K562 (cell line): ENCODE measurements at regions not wholly inside any gene's neighbourhood (a gene's known extent, or its start where the extent isn't known, plus 50 kb on each side); places are given as distances from the start of the nearest gene placed in this dataset.

Experiments used
- ATAC-seq: fragments of 200-7000 bp; cut with Tn5 transposase; 3 replicates; pipeline ENCODE4 v1.9.1; 2020; ENCODE audit warnings: moderate library complexity
- BruUV-seq: library from RNA; stranded (reverse); fragments of 400-500 nt; replicated peaks from 2 replicates; lab custom pipeline; 2021; lab: Mats Ljungman, UMichigan
- CTCF ChIA-PET: fragments of 300-600 bp; formaldehyde crosslinking; extraction: SDS; loops from one replicate; lab custom pipeline; 2021; ENCODE audit warnings: low intra/inter-chr PET ratio; lab: Yijun Ruan, JAX
- POLR2A ChIA-PET: fragments of 300-600, 350-650 bp; sonication (Branson Sonifier 250); formaldehyde crosslinking; extraction: SDS; loops from one replicate; lab custom pipeline; 2021; ENCODE audit warnings: antibody characterized with exemption, inconsistent platforms; lab: Yijun Ruan, JAX
- DNase-seq, 4 experiments: peaks; one replicate each; pipeline versions ENCODE4 v3.0.0 to v3.0.0-alpha.2; 2011 to 2018; ENCODE audit warnings: low spot score in 3 of 4, mixed read lengths in 3 of 4; ENCODE audit errors: extremely low read depth in 1 of 4
- FAIRE-seq: peaks from 2 replicates; lab custom pipeline; 2011; peaks lifted over from hg19 to GRCh38; lab: Jason Lieb, UNC
- H2AFZ ChIP-seq: 2 replicates; pipeline ENCODE4 v1.6.0; 2011; ENCODE audit warnings: low read depth, low read length, control low read depth, inconsistent platforms
- H3K27ac ChIP-seq: fragments of 200-600 bp; 3 replicates; pipeline ENCODE4 v1.8.0; 2011; ENCODE audit warnings: low read depth, mild to moderate bottlenecking, control low read depth, inconsistent platforms, low read length, moderate library complexity, mixed read lengths; ENCODE audit errors: extremely low read depth
- H3K27me3 ChIP-seq, 2 experiments: fragments of 300-600 bp in 1 of 2; 2 replicates in 1 of 2; 3 replicates in 1 of 2; pipeline versions ENCODE4 v1.6.0 to v1.8.0; 2011; ENCODE audit warnings: inconsistent platforms in 2 of 2, low read length in 2 of 2, mild to moderate bottlenecking in 1 of 2, mixed read lengths in 1 of 2, moderate library complexity in 1 of 2; ENCODE audit not compliant: control insufficient read depth in 2 of 2, insufficient read depth in 2 of 2
- H3K36me3 ChIP-seq: fragments of 300-600 bp; 3 replicates; pipeline ENCODE4 v1.8.0; 2011; ENCODE audit warnings: mild to moderate bottlenecking, low read length, inconsistent platforms; ENCODE audit not compliant: control insufficient read depth, insufficient read depth
- H3K4me1 ChIP-seq, 2 experiments: fragments of 200-600 bp in 1 of 2; replicated peaks in 1 of 2; 2 replicates in 1 of 2; 3 replicates in 1 of 2; pipeline versions ENCODE4 v1.5.1 to v1.8.0; 2011; ENCODE audit warnings: inconsistent platforms in 2 of 2, low read length in 2 of 2, mild to moderate bottlenecking in 1 of 2, mixed read lengths in 1 of 2, moderate library complexity in 1 of 2; ENCODE audit not compliant: control insufficient read depth in 2 of 2, insufficient read depth in 2 of 2
- H3K4me2 ChIP-seq: 2 replicates; pipeline ENCODE4 v1.6.1; 2011; ENCODE audit warnings: low read length, control low read depth, inconsistent platforms, mixed read lengths; ENCODE audit not compliant: insufficient read depth
- H3K4me3 ChIP-seq: fragments of 200-600 bp; sonication (generic), shearing (Covaris generic); 2 replicates; pipeline ENCODE4 v1.5.1; 2016; ENCODE audit warnings: control low read depth, inconsistent platforms
- H3K79me2 ChIP-seq: fragments of 200-600 bp; 3 replicates; pipeline ENCODE4 v1.8.0; 2011; ENCODE audit warnings: low read length, inconsistent platforms; ENCODE audit not compliant: control insufficient read depth, insufficient read depth
- H3K9ac ChIP-seq, 2 experiments: 2 replicates each; pipeline versions ENCODE4 v1.6.0 to v1.6.1; 2011; ENCODE audit warnings: low read depth in 2 of 2, low read length in 2 of 2, control low read depth in 1 of 2, inconsistent platforms in 1 of 2, mild to moderate bottlenecking in 1 of 2, mixed read lengths in 1 of 2; ENCODE audit not compliant: insufficient read depth in 1 of 2
- H3K9me1 ChIP-seq: one replicate; pipeline ENCODE4 v1.6.0; 2011; ENCODE audit warnings: inconsistent platforms, mild to moderate bottlenecking, low read length, moderate library complexity; ENCODE audit not compliant: control insufficient read depth, insufficient read depth
- H3K9me3 ChIP-seq: replicated peaks from 2 replicates; pipeline ENCODE4 v1.5.1; 2011; ENCODE audit warnings: low read depth, low read length, inconsistent platforms; ENCODE audit not compliant: control insufficient read depth, insufficient read depth
- H4K20me1 ChIP-seq: replicated peaks from 2 replicates; pipeline ENCODE4 v1.6.1; 2011; ENCODE audit warnings: low read length, inconsistent platforms, mixed read lengths; ENCODE audit not compliant: control insufficient read depth, insufficient read depth
- CBX8 ChIP-seq: fragments of 200-600 bp; sonication (generic); IDR thresholded peaks from 2 replicates; pipeline ENCODE4 v1.6.1; 2012; ENCODE audit warnings: borderline replicate concordance, mixed run types, low read depth, mild to moderate bottlenecking, moderate library complexity, mixed read lengths, low read length, control low read depth, inconsistent platforms; ENCODE audit not compliant: poor library complexity, severe bottlenecking; ENCODE audit errors: extremely low read depth
- CREBBP ChIP-seq: IDR thresholded peaks from one replicate; pipeline ENCODE4 v1.6.1; 2012; ENCODE audit warnings: low read depth, mild to moderate bottlenecking, control low read depth, inconsistent platforms, low read length
- CXXC5 ChIP-seq: fragments of 250-450 bp; sonication (Bioruptor Pico); IDR thresholded peaks from 2 replicates; pipeline ENCODE4 v1.8.0; 2022; ENCODE audit warnings: inconsistent platforms, mild to moderate bottlenecking, moderate library complexity
- ETS1 ChIP-seq: conservative IDR thresholded peaks from 2 replicates; pipeline ENCODE4 v1.6.1; 2011; ENCODE audit warnings: low read depth, mild to moderate bottlenecking, low read length; ENCODE audit not compliant: control insufficient read depth
- ETV5 ChIP-seq: sonication (generic); formaldehyde crosslinking; IDR thresholded peaks from 2 replicates; pipeline ENCODE4 v1.4.0; 2020; ENCODE audit warnings: low read depth, mild to moderate bottlenecking, missing genetic modification reagents
- FOXO4 ChIP-seq: fragments of 450-650 bp; formaldehyde crosslinking; IDR thresholded peaks from 2 replicates; pipeline ENCODE4 v1.4.0; 2020; ENCODE audit warnings: mild to moderate bottlenecking, moderate library complexity
- IFI16 ChIP-seq: fragments of 250-450 bp; sonication (Bioruptor Pico); IDR thresholded peaks from 2 replicates; pipeline ENCODE4 v2.1.2; 2022; ENCODE audit warnings: mild to moderate bottlenecking, inconsistent platforms
- KDM4B ChIP-seq, 2 experiments: fragments of 450-650 bp in 1 of 2; sonication (generic) in 1 of 2; IDR thresholded peaks; 2 replicates each; pipeline ENCODE4 v1.6.1; 2016 to 2017; ENCODE audit warnings: borderline replicate concordance in 2 of 2, antibody characterized with exemption in 1 of 2, low read depth in 1 of 2, mild to moderate bottlenecking in 1 of 2
- NFATC3 ChIP-seq: fragments of 450-650 bp; IDR thresholded peaks from 2 replicates; pipeline ENCODE4 v1.6.1; 2017; ENCODE audit warnings: mild to moderate bottlenecking
- PHB2 ChIP-seq: fragments of 450-650 bp; IDR thresholded peaks from 2 replicates; pipeline ENCODE4 v1.6.1; 2017; ENCODE audit warnings: low read depth
- POLR3G ChIP-seq: IDR thresholded peaks from 2 replicates; pipeline ENCODE4 v1.6.1; 2011; ENCODE audit not compliant: insufficient read length, insufficient replicate concordance; ENCODE audit errors: extremely low read depth
- RBM17 ChIP-seq: fragments of 200-400 bp; formaldehyde crosslinking; IDR thresholded peaks from 2 replicates; pipeline ENCODE4 v1.6.1; 2017; ENCODE audit warnings: low read depth, mild to moderate bottlenecking, low read length, borderline replicate concordance
- SMAD4 ChIP-seq: fragments of 250-450 bp; sonication (Bioruptor Pico); conservative IDR thresholded peaks from 2 replicates; pipeline ENCODE4 v1.8.0; 2021; ENCODE audit warnings: inconsistent platforms, mild to moderate bottlenecking, moderate library complexity
- ZNF280B ChIP-seq: fragments of 250-450 bp; sonication (Bioruptor Pico); IDR thresholded peaks from 2 replicates; pipeline ENCODE4 v1.5.1; 2021; ENCODE audit warnings: mild to moderate bottlenecking
- ZNF282 ChIP-seq: sonication (generic); formaldehyde crosslinking; IDR thresholded peaks from 2 replicates; pipeline ENCODE4 v1.8.1; 2023; ENCODE audit warnings: missing genetic modification reagents
- ZNF830 ChIP-seq: fragments of 250-450 bp; sonication (Bioruptor Pico); IDR thresholded peaks from 2 replicates; pipeline ENCODE4 v1.5.0; 2021; ENCODE audit warnings: mild to moderate bottlenecking
- ZSCAN32 ChIP-seq: fragments of 450-650 bp; formaldehyde crosslinking; IDR thresholded peaks from 2 replicates; pipeline ENCODE4 v1.4.0; 2020; ENCODE audit warnings: mild to moderate bottlenecking, moderate library complexity
- WGBS: fragments of 100-300 bp; shearing (Covaris generic); methylation state at CpG from one replicate; pipeline ENCODE4 v1.1.6; 2016; ENCODE audit warnings: low coverage, mixed read lengths; ENCODE audit not compliant: insufficient coverage; ENCODE audit errors: missing lambda C conversion rate; 5-methylcytosine and 5-hydroxymethylcytosine counted together
- in situ Hi-C: fragments of 300-500 bp; cut with MboI; formaldehyde crosslinking; loops from 4 replicates; pipeline ENCODE4 v1.15.0; 2018; ENCODE audit warnings: inconsistent platforms, mixed read lengths
- intact Hi-C: fragments of 100-400 bp; cut with micrococcal nuclease; formaldehyde crosslinking; loops from 2 replicates; pipeline ENCODE4 v1.14.2; 2022

- H3K4me3 ChIP-seq, result no peak overlapping the region
- no peak overlapping the region; the same call in 1 of the 2 replicates for H2AFZ ChIP-seq
- no peak overlapping the region for H3K4me2 ChIP-seq
- in situ Hi-C loops, result no loop called here
- no peak overlapping the region for H3K9ac ChIP-seq
- POLR2A ChIA-PET, result interaction anchor here (0.6 to 1.1 kb wide), 2 partner anchors 20 to 1502 kb away, joined by 3 read pairs; no protein-coding TSS in a partner anchor
- no peaks in the 10 kb centered on the region for H3K36me3 ChIP-seq
- FAIRE-seq (no peak), DNase-seq (peak in 2 of 4 experiments; percentile 19 to 34), ATAC-seq (peak; percentile 91)
- H3K27ac ChIP-seq, result no peak overlapping the region; the same call in 2 of the 3 replicates
- H3K9me1 ChIP-seq, result no peaks in the 10 kb centered on the region
- 6% methylated on average over 2 of the region's 2 CpGs for WGBS
- no peaks in the 10 kb centered on the region for H4K20me1 ChIP-seq
- intact Hi-C loops, result no loop called here
- H3K9me3 ChIP-seq, result no peaks in the 10 kb centered on the region
- H3K27me3 ChIP-seq, result no peaks in the 10 kb centered on the region
- no peaks in the 10 kb centered on the region for H3K79me2 ChIP-seq
- CTCF ChIA-PET, result no interaction called here
- peaks cover 0 to 5% of the 10 kb centered on the region in 2 experiments; a peak in 2 of 5 replicates for H3K4me1 ChIP-seq
- no TSS peak for BruUV-seq
- TF ChIP-seq KDM4B (IDR thresholded peaks at IDR 0.05; ENCODE audit: borderline replicate concordance in 2 of 2, low read depth in 1 of 2), result no peak
- no peak for TF ChIP-seq ETS1
- no peak for TF ChIP-seq CBX8
- no peak for TF ChIP-seq CREBBP
- no peak for TF ChIP-seq NFATC3
- TF ChIP-seq ZSCAN32 (CRISPR knock-in tag), result no peak
- TF ChIP-seq POLR3G, result no peak
- TF ChIP-seq CXXC5 (CRISPR knock-in tag), result no peak
- no peak for TF ChIP-seq IFI16 (CRISPR knock-in tag)
- TF ChIP-seq SMAD4, result no peak
- no peak for TF ChIP-seq ZNF280B
- TF ChIP-seq ZNF282 (CRISPR knock-in tag), result no peak
- TF ChIP-seq PHB2, result no peak
- TF ChIP-seq FOXO4 (CRISPR knock-in tag), result no peak
- no peak for TF ChIP-seq RBM17
- no peak for TF ChIP-seq ZNF830
- TF ChIP-seq ETV5 (CRISPR knock-in tag), result no peak
Measured at GRCh38 chr2:126317790-126318431, 338.0 kb upstream of the GYPC start.
